WTC11 (cell line): ENCODE measurements at regions not wholly inside any gene's neighbourhood (a gene's known extent, or its start where the extent isn't known, plus 50 kb on each side); places are given as distances from the start of the nearest gene placed in this dataset.

Experiments
- ATAC-seq: fragments of 200-7000 bp; cut with Tn5 transposase; 2 replicates; pipeline ENCODE4 v1.10.0; 2021; ENCODE audit warnings: mild to moderate bottlenecking, moderate library complexity
- CTCF ChIA-PET: fragments of 300-600 bp; sonication (Branson Sonifier 250); formaldehyde crosslinking; loops from one replicate; lab custom pipeline; 2021; ENCODE audit warnings: antibody characterized with exemption; lab: Charles Lee
- POLR2A ChIA-PET: fragments of 350-600 bp; sonication (Branson Sonifier 250); formaldehyde crosslinking; loops from one replicate; lab custom pipeline; 2021; ENCODE audit warnings: antibody characterized with exemption; lab: Charles Lee
- DNase-seq: peaks from one replicate; pipeline ENCODE4 v3.0.0; 2021; ENCODE audit warnings: low spot score
- H3K27ac Mint-ChIP-seq: 2 replicates; pipeline ENCODE4 v1.8.0; 2021; ENCODE audit warnings: mixed read lengths
- H3K27me3 Mint-ChIP-seq: 2 replicates; pipeline ENCODE4 v1.8.0; 2021; ENCODE audit warnings: low read depth, mild to moderate bottlenecking, moderate library complexity, mixed read lengths
- H3K36me3 Mint-ChIP-seq: 2 replicates; pipeline ENCODE4 v1.8.0; 2021; ENCODE audit warnings: mixed read lengths
- H3K4me1 Mint-ChIP-seq: 2 replicates; pipeline ENCODE4 v1.8.0; 2022; ENCODE audit warnings: mixed read lengths
- H3K4me3 Mint-ChIP-seq: 2 replicates; pipeline ENCODE4 v1.8.0; 2021; ENCODE audit warnings: mild to moderate bottlenecking, moderate library complexity, mixed read lengths
- H3K9me3 Mint-ChIP-seq: 2 replicates; pipeline ENCODE4 v1.8.0; 2021; ENCODE audit warnings: mixed read lengths
- EMX1 ChIP-seq: fragments of 250-450 bp; sonication (Bioruptor Pico); IDR thresholded peaks from 2 replicates; pipeline ENCODE4 v1.8.0; 2021; ENCODE audit warnings: mild to moderate bottlenecking
- FOXK1 ChIP-seq: sonication (generic); formaldehyde crosslinking; IDR thresholded peaks from 2 replicates; pipeline ENCODE4 v1.8.0; 2022; ENCODE audit warnings: mild to moderate bottlenecking, moderate library complexity, missing genetic modification reagents
- FOXP4 ChIP-seq: sonication (generic); formaldehyde crosslinking; IDR thresholded peaks from 2 replicates; pipeline ENCODE4 v1.8.0; 2022; ENCODE audit warnings: mild to moderate bottlenecking, missing genetic modification reagents
- GRHL2 ChIP-seq: fragments of 250-450 bp; sonication (Bioruptor Pico); IDR thresholded peaks from 2 replicates; pipeline ENCODE4 v1.8.0; 2022; ENCODE audit warnings: mild to moderate bottlenecking, moderate library complexity; ENCODE audit not compliant: insufficient replicate concordance, severe bottlenecking
- IRF1 ChIP-seq: sonication (generic); formaldehyde crosslinking; IDR thresholded peaks from 2 replicates; pipeline ENCODE4 v1.8.0; 2023; ENCODE audit warnings: missing genetic modification reagents
- MXD4 ChIP-seq: fragments of 250-450 bp; sonication (Bioruptor Pico); IDR thresholded peaks from 2 replicates; pipeline ENCODE4 v1.8.0; 2021; ENCODE audit warnings: mild to moderate bottlenecking, moderate library complexity, borderline replicate concordance
- MYBL2 ChIP-seq: sonication (generic); formaldehyde crosslinking; IDR thresholded peaks from 2 replicates; pipeline ENCODE4 v1.8.1; 2023; ENCODE audit warnings: mild to moderate bottlenecking, moderate library complexity, missing genetic modification reagents
- NR2C2 ChIP-seq: sonication (generic); formaldehyde crosslinking; IDR thresholded peaks from 2 replicates; pipeline ENCODE4 v1.8.0; 2022; ENCODE audit warnings: mild to moderate bottlenecking, missing genetic modification reagents
- OVOL2 ChIP-seq: fragments of 250-450 bp; sonication (Bioruptor Pico); IDR thresholded peaks from 2 replicates; pipeline ENCODE4 v1.9.0; 2021; ENCODE audit warnings: mild to moderate bottlenecking, borderline replicate concordance
- SMAD4 ChIP-seq: sonication (generic); formaldehyde crosslinking; IDR thresholded peaks from 2 replicates; pipeline ENCODE4 v1.8.0; 2022; ENCODE audit warnings: mild to moderate bottlenecking, missing genetic modification reagents
- TP53 ChIP-seq: sonication (generic); formaldehyde crosslinking; IDR thresholded peaks from 2 replicates; pipeline ENCODE4 v1.8.1; 2023; ENCODE audit warnings: mild to moderate bottlenecking, missing genetic modification reagents
- ZBTB43 ChIP-seq: sonication (generic); formaldehyde crosslinking; IDR thresholded peaks from 2 replicates; pipeline ENCODE4 v1.8.1; 2023; ENCODE audit warnings: mild to moderate bottlenecking, missing genetic modification reagents
- ZNF219 ChIP-seq: sonication (generic); formaldehyde crosslinking; IDR thresholded peaks from 2 replicates; pipeline ENCODE4 v1.8.0; 2023; ENCODE audit warnings: missing genetic modification reagents, mild to moderate bottlenecking, borderline replicate concordance
- TF ChIP-seq, protein P1 (sequence below): sonication (generic); formaldehyde crosslinking; IDR thresholded peaks from 2 replicates; pipeline ENCODE4 v1.8.1; 2023; ENCODE audit warnings: mild to moderate bottlenecking, missing genetic modification reagents, moderate library complexity
- TF ChIP-seq, protein P2 (sequence below): sonication (generic); formaldehyde crosslinking; IDR thresholded peaks from 2 replicates; pipeline ENCODE4 v1.8.0; 2022; ENCODE audit warnings: mild to moderate bottlenecking, missing genetic modification reagents
- TF ChIP-seq, protein P3 (sequence below): sonication (generic); formaldehyde crosslinking; IDR thresholded peaks from 2 replicates; pipeline ENCODE4 v1.8.0; 2022; ENCODE audit warnings: missing genetic modification reagents

GRCh38 chr1:29676496-29676895 lies 440.2 kb downstream of the PTPRU start:
- no peak for TF ChIP-seq FOXP4 (CRISPR knock-in tag)
- no peak for TF ChIP-seq IRF1 (CRISPR knock-in tag)
- peaks cover 8% of the 10 kb centered on the region for H3K9me3 Mint-ChIP-seq
- H3K27me3 Mint-ChIP-seq, result no peaks in the 10 kb centered on the region; the same call in 1 of the 2 replicates
- ChIA-PET POLR2A (no interaction called here), CTCF (no interaction called here)
- no peak for ATAC-seq
- peaks cover 4% of the 10 kb centered on the region for H3K36me3 Mint-ChIP-seq
- DNase-seq, result no peak
- H3K4me3 Mint-ChIP-seq, result no peak overlapping the region
- peaks cover 16% of the 10 kb centered on the region for H3K4me1 Mint-ChIP-seq
- H3K27ac Mint-ChIP-seq, result no peak overlapping the region

DNA sequence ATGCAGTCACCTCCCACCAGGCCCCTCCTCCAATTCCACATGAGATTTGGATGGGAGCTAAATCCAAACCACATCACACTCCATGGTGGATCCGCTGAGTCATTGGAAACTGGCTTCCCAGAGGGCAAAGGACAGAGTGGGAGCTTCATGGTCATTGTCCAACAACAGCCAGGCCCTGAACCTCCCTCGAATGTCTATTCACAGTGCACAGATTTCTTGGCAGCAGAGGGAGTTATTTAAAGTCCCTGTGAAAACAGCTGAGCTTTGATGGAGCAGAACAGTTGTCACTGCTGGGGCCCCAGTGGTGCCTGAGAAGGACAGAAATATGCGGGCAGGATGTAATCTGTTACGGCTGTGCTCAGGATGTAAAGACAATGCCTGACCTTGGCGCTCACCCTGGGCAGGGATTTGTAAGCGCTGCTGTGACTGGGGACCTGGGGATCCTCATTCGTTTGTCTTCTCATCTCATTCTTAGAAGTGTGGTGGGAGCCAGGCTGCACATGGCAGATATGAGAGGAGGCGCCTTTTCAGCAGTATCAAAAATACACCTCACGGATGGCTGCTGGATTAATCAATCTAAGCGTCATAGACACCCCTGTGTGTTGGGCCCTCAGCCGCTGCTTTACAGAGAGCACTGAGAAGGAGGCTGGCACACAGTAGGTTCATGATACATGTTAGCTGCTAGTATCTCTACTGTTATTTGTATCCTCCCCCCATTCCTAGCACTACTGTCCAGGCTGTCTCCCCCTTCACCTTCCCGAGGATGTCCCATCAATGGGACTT lies 439.4 kb downstream of the PTPRU start:
- TF ChIP-seq ZBTB43 (CRISPR knock-in tag), result no peak
- TF ChIP-seq SMAD4 (CRISPR knock-in tag), result no peak
- TF ChIP-seq, protein P1, sequence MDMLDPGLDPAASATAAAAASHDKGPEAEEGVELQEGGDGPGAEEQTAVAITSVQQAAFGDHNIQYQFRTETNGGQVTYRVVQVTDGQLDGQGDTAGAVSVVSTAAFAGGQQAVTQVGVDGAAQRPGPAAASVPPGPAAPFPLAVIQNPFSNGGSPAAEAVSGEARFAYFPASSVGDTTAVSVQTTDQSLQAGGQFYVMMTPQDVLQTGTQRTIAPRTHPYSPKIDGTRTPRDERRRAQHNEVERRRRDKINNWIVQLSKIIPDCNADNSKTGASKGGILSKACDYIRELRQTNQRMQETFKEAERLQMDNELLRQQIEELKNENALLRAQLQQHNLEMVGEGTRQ (CRISPR knock-in tag), result no peak
- no peak overlapping the region for H3K27ac Mint-ChIP-seq
- CTCF ChIA-PET, result interaction anchor here (1.1 kb wide), 1 partner anchor 436 kb away, joined by 4 read pairs; no protein-coding TSS in a partner anchor
- no peaks in the 10 kb centered on the region; the same call in 1 of the 2 replicates for H3K27me3 Mint-ChIP-seq
- H3K36me3 Mint-ChIP-seq, result peaks cover 4% of the 10 kb centered on the region
- no peak overlapping the region for H3K4me3 Mint-ChIP-seq
- peaks cover 9% of the 10 kb centered on the region for H3K4me1 Mint-ChIP-seq
- no peak for DNase-seq
- POLR2A ChIA-PET, result no interaction called here
- ATAC-seq, result no peak
- H3K9me3 Mint-ChIP-seq, result peaks cover 8% of the 10 kb centered on the region

- Mint-ChIP-seq H3K36me3 (peaks cover 4% of the 10 kb centered on the region), H3K27ac (no peak overlapping the region), H3K4me3 (no peak overlapping the region), H3K27me3 (no peaks in the 10 kb centered on the region; the same call in 1 of the 2 replicates), H3K9me3 (peaks cover 4% of the 10 kb centered on the region), H3K4me1 (peaks cover 9% of the 10 kb centered on the region; the same call in 1 of the 2 replicates)
- ChIA-PET CTCF (interaction anchor here (1.1 kb wide), 1 partner anchor 437 kb away, joined by 4 read pairs; no protein-coding TSS in a partner anchor), POLR2A (no interaction called here)
- ATAC-seq (no peak), DNase-seq (no peak)
- TF ChIP-seq GRHL2 (CRISPR knock-in tag) (no peak), MXD4 (CRISPR knock-in tag) (no peak), OVOL2 (CRISPR knock-in tag) (no peak), MYBL2 (CRISPR knock-in tag) (no peak), FOXK1 (CRISPR knock-in tag) (no peak), NR2C2 (CRISPR knock-in tag) (no peak), TP53 (no peak), EMX1 (CRISPR knock-in tag) (no peak), ZNF219 (CRISPR knock-in tag) (no peak)
- TF ChIP-seq, protein P2, sequence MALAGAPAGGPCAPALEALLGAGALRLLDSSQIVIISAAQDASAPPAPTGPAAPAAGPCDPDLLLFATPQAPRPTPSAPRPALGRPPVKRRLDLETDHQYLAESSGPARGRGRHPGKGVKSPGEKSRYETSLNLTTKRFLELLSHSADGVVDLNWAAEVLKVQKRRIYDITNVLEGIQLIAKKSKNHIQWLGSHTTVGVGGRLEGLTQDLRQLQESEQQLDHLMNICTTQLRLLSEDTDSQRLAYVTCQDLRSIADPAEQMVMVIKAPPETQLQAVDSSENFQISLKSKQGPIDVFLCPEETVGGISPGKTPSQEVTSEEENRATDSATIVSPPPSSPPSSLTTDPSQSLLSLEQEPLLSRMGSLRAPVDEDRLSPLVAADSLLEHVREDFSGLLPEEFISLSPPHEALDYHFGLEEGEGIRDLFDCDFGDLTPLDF (CRISPR knock-in tag), result no peak
- TF ChIP-seq, protein P3, sequence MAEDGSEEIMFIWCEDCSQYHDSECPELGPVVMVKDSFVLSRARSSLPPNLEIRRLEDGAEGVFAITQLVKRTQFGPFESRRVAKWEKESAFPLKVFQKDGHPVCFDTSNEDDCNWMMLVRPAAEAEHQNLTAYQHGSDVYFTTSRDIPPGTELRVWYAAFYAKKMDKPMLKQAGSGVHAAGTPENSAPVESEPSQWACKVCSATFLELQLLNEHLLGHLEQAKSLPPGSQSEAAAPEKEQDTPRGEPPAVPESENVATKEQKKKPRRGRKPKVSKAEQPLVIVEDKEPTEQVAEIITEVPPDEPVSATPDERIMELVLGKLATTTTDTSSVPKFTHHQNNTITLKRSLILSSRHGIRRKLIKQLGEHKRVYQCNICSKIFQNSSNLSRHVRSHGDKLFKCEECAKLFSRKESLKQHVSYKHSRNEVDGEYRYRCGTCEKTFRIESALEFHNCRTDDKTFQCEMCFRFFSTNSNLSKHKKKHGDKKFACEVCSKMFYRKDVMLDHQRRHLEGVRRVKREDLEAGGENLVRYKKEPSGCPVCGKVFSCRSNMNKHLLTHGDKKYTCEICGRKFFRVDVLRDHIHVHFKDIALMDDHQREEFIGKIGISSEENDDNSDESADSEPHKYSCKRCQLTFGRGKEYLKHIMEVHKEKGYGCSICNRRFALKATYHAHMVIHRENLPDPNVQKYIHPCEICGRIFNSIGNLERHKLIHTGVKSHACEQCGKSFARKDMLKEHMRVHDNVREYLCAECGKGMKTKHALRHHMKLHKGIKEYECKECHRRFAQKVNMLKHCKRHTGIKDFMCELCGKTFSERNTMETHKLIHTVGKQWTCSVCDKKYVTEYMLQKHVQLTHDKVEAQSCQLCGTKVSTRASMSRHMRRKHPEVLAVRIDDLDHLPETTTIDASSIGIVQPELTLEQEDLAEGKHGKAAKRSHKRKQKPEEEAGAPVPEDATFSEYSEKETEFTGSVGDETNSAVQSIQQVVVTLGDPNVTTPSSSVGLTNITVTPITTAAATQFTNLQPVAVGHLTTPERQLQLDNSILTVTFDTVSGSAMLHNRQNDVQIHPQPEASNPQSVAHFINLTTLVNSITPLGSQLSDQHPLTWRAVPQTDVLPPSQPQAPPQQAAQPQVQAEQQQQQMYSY, result no peak
- TF ChIP-seq, protein P1 (CRISPR knock-in tag), result no peak
Observed at GRCh38 chr1:29674627-29675326, 438.5 kb downstream of the PTPRU start.
